Upper lobe of left lung (tissue), 6 donors: ENCODE measurements at regions not wholly inside any gene's neighbourhood (a gene's known extent, or its start where the extent isn't known, plus 50 kb on each side); places are given as distances from the start of the nearest gene placed in this dataset.
A peak's percentile ranks its signal among the peaks of the same experiment; 100 is the strongest.

ENCODE experiments used
- ATAC-seq, 2 donors: fragments of 200-7000 bp; cut with Tn5 transposase; one replicate each; pipeline ENCODE4 v1.9.1; 2022; ENCODE audit warnings: mild to moderate bottlenecking in 2 of 2, moderate library complexity in 2 of 2; ENCODE audit not compliant: low FRiP score in 2 of 2
- DNase-seq, 2 donors: peaks; one replicate each; pipeline ENCODE4 v3.0.0-alpha.2; 2019 to 2020
- H3K27ac ChIP-seq, 4 donors: fragments of 200-600 bp; sonication (generic); one replicate each; pipeline ENCODE4 v1.5.1; 2016 to 2019
- H3K27me3 ChIP-seq, 4 donors: fragments of 200-600 bp; sonication (generic); one replicate each; pipeline ENCODE4 v1.5.1; 2017 to 2019
- H3K36me3 ChIP-seq, 4 donors: fragments of 200-600 bp; sonication (generic); one replicate each; pipeline ENCODE4 v1.5.1; 2016 to 2019
- H3K4me1 ChIP-seq, 4 donors: fragments of 200-600 bp; sonication (generic); one replicate each; pipeline ENCODE4 v1.5.1; 2018 to 2019
- H3K4me3 ChIP-seq, 4 donors: fragments of 200-600 bp; sonication (generic); one replicate each; pipeline ENCODE4 v1.5.1; 2017 to 2019; ENCODE audit warnings: mild to moderate bottlenecking in 2 of 4, moderate library complexity in 1 of 4
- H3K9me3 ChIP-seq, 4 donors: fragments of 200-600 bp; sonication (generic); one replicate each; pipeline ENCODE4 v1.5.1; 2018 to 2019
- CTCF ChIP-seq, 6 experiments: fragments of 450-650 bp in 4 of 6; fragments of 200-600 bp in 2 of 6; sonication (generic) in 2 of 6; IDR thresholded peaks; one replicate each; pipeline ENCODE4 v1.5.1; 2016 to 2019; ENCODE audit warnings: antibody characterized with exemption in 6 of 6
- EP300 ChIP-seq, 4 donors: sonication (generic); formaldehyde crosslinking; IDR thresholded peaks; one replicate each; pipeline ENCODE4 v1.5.1; 2017; ENCODE audit warnings: antibody characterized with exemption in 4 of 4, control low read depth in 2 of 4
- POLR2A ChIP-seq, 4 donors: fragments of 450-650 bp; IDR thresholded peaks; one replicate each; pipeline ENCODE4 v1.5.1; 2016 to 2017; ENCODE audit warnings: antibody characterized with exemption in 4 of 4, mild to moderate bottlenecking in 2 of 4
- POLR2AphosphoS5 ChIP-seq, 2 donors: sonication (generic); formaldehyde crosslinking; IDR thresholded peaks; one replicate each; pipeline ENCODE4 v1.5.1; 2017; ENCODE audit warnings: antibody characterized with exemption in 2 of 2
- WGBS, 2 donors: methylation state at CpG; one replicate each; pipeline ENCODE4 v1.1.5; 2017 to 2018; 5-methylcytosine and 5-hydroxymethylcytosine counted together
- donor health status: DM: no; HTN: no; CAD: no; lungs with moderate emphysema.
- donor health status: DM: no; HTN: yes; CAD: no; lungs with severe emphysema.

GRCh38 chr6:26225848-26226578 lies 138.8 kb downstream of the HFE start:
- Histone ChIP-seq H3K36me3 (no peaks in the 10 kb centered on the region), H3K4me1 (peaks cover 0 to 9% (median 0%) of the 10 kb centered on the region in 4 donors), H3K27ac (no peak overlapping the region), H3K27me3 (peaks cover 0 to 5% (median 0%) of the 10 kb centered on the region in 4 donors), H3K9me3 (peaks cover 3 to 10% (median 9%) of the 10 kb centered on the region in 4 donors), H3K4me3 (no peak overlapping the region)
- ATAC-seq = no peak
- 82 to 83% methylated on average over 28 of the region's 28 CpGs for WGBS, 2 donors
- TF ChIP-seq POLR2AphosphoS5 (IDR thresholded peaks at IDR 0.05) (no peak), POLR2A (IDR thresholded peaks at IDR 0.05) (no peak), EP300 (IDR thresholded peaks at IDR 0.05) (no peak), CTCF (IDR thresholded peaks at IDR 0.05) (no peak)
- DNase-seq = no peak

DNA sequence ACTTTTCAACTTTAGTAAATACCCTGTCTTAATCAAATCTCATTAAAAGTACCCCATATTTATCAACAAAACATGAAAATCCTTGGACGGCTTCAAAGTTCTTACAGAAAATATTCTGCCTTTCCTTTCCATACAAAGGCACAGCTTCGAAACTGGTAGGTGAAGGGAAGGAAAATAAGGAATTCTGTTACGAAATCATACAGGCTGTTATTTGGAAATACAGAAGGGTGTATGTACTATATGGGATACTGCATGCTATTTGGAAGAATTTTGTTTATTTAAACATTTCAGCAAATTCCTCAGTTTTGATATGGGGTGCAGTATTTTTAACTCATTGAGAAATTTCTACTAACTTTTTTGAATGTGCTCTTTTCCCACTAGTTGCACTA lies 138.4 kb upstream of the BTN3A2 start:
- Histone ChIP-seq H3K36me3 (no peaks in the 10 kb centered on the region), H3K4me3 (no peak overlapping the region), H3K9me3 (peaks cover 3 to 10% (median 9%) of the 10 kb centered on the region in 4 donors), H3K27me3 (peaks cover 0 to 5% (median 0%) of the 10 kb centered on the region in 4 donors), H3K4me1 (peaks cover 0 to 9% (median 0%) of the 10 kb centered on the region in 4 donors), H3K27ac (no peak overlapping the region)
- TF ChIP-seq EP300 (IDR thresholded peaks at IDR 0.05) (no peak), POLR2A (IDR thresholded peaks at IDR 0.05) (no peak), POLR2AphosphoS5 (IDR thresholded peaks at IDR 0.05) (no peak)
- 91 to 97% methylated on average over 3 of the region's 3 CpGs for WGBS, 2 donors
- DNase-seq (no peak), ATAC-seq (no peak)

GRCh38 chr6:26230351-26230750 lies 134.6 kb upstream of the BTN3A2 start:
- peak overlapping the region in 1 of 4 donors; percentile 58 for H3K27ac ChIP-seq
- H3K27me3 ChIP-seq = peaks cover 0 to 10% (median 3%) of the 10 kb centered on the region in 4 donors
- H3K36me3 ChIP-seq = no peaks in the 10 kb centered on the region
- H3K9me3 ChIP-seq = peaks cover 0 to 5% (median 2%) of the 10 kb centered on the region in 4 donors
- TF ChIP-seq POLR2A (IDR thresholded peaks at IDR 0.05) (no peak), CTCF (IDR thresholded peaks at IDR 0.05) (no peak), POLR2AphosphoS5 (IDR thresholded peaks at IDR 0.05) (no peak), EP300 (IDR thresholded peaks at IDR 0.05) (no peak)
- DNase-seq (no peak), ATAC-seq (no peak)
- H3K4me1 ChIP-seq = peaks cover 12 to 19% (median 17%) of the 10 kb centered on the region in 4 donors
- 73 to 77% methylated on average over 5 of the region's 5 CpGs for WGBS, 2 donors
- no peak overlapping the region for H3K4me3 ChIP-seq

GRCh38 chr6:26231006-26231587 lies 133.9 kb upstream of the BTN3A2 start:
- TF ChIP-seq POLR2AphosphoS5 (IDR thresholded peaks at IDR 0.05) = no peak
- no peak for TF ChIP-seq POLR2A (IDR thresholded peaks at IDR 0.05)
- TF ChIP-seq CTCF (IDR thresholded peaks at IDR 0.05) = no peak
- no peak for TF ChIP-seq EP300 (IDR thresholded peaks at IDR 0.05)
- no peaks in the 10 kb centered on the region for H3K9me3 ChIP-seq
- no peaks in the 10 kb centered on the region for H3K36me3 ChIP-seq
- peaks cover 12 to 22% (median 17%) of the 10 kb centered on the region in 4 donors for H3K4me1 ChIP-seq
- peak overlapping the region in 1 of 4 donors; percentile 58 for H3K27ac ChIP-seq
- no peak overlapping the region for H3K4me3 ChIP-seq
- WGBS, 2 donors = 94% methylated on average over 5 of the region's 5 CpGs
- ATAC-seq = no peak
- H3K27me3 ChIP-seq = peaks cover 0 to 11% (median 2%) of the 10 kb centered on the region in 4 donors
- no peak for DNase-seq

DNA sequence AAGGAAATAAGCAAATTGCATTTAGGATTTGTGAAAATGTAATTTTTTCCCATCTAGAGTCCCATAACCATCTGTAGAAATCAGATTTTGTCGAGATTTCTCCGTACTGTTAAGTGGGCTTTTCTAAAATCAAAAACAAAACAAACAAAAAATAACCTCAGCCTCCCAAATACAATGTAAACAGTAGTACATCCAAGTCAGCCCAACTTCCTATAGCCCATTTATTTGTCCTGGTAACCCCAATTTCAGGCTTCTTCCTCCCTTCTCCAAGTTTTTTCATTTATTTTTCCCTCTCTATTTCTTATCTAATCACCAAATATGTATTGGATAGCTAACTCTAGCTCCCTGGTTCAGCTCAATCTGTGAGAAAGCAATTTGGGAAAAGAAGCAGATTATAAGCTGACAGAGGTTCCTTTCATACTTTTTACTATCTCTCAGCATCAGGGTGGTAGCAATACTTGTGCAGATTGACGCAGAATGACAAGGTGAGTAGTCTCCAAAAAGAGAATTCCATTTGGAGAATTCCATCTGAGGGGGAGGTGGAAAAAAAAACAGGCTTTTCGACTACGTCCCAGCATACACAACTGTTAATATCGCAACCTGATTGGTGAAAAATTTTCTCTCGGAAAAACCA lies 132.6 kb upstream of the BTN3A2 start:
- Histone ChIP-seq H3K4me1 (peaks cover 12 to 22% (median 17%) of the 10 kb centered on the region in 4 donors), H3K27me3 (peaks cover 0 to 14% (median 2%) of the 10 kb centered on the region in 4 donors), H3K4me3 (no peak overlapping the region), H3K36me3 (no peaks in the 10 kb centered on the region), H3K27ac (peak overlapping the region in 3 of 4 donors; percentile 87 to 92 (median 87)), H3K9me3 (no peaks in the 10 kb centered on the region)
- ATAC-seq (no peak), DNase-seq (no peak)
- 52 to 67% methylated on average over 7 of the region's 7 CpGs for WGBS, 2 donors
- TF ChIP-seq CTCF (IDR thresholded peaks at IDR 0.05) = no peak
- no peak for TF ChIP-seq POLR2A (IDR thresholded peaks at IDR 0.05)
- no peak for TF ChIP-seq EP300 (IDR thresholded peaks at IDR 0.05)
- no peak for TF ChIP-seq POLR2AphosphoS5 (IDR thresholded peaks at IDR 0.05)
